ENCODE measurements at regions not wholly inside any gene's neighbourhood (a gene's known extent, or its start where the extent isn't known, plus 50 kb on each side); places are given as distances from the start of the nearest gene placed in this dataset.

GRCh38 chr2:5982903-5983265, 290.7 kb downstream of the SOX11 start:
- TF ChIP-seq SIN3A (IDR thresholded peaks at IDR 0.05; ENCODE audit: borderline replicate concordance, insufficient read depth, low read depth, low read length) = no peak
- no peak for TF ChIP-seq CTCF (IDR thresholded peaks at IDR 0.05)
- TF ChIP-seq POLR2AphosphoS5 (IDR thresholded peaks at IDR 0.05; ENCODE audit: low read depth, low read length) = no peak
- TF ChIP-seq REST (IDR thresholded peaks at IDR 0.05; ENCODE audit: insufficient read depth in 1 of 2, low read depth in 2 of 2, low read length in 1 of 2) = no peak
- no peak for TF ChIP-seq TCF7L2 (IDR thresholded peaks at IDR 0.05; ENCODE audit: low read depth, low read length)
